A673 (cell line): ENCODE measurements at regions not wholly inside any gene's neighbourhood (a gene's known extent, or its start where the extent isn't known, plus 50 kb on each side); places are given as distances from the start of the nearest gene placed in this dataset.

Source experiments
- BruUV-seq: library from RNA; stranded (reverse); fragments of 400-500 nt; replicated peaks from 2 replicates; lab custom pipeline; 2021; lab: Mats Ljungman, UMichigan
- CTCF ChIA-PET: fragments of 300-600 bp; sonication (Branson Sonifier 250); formaldehyde crosslinking; loops from one replicate; lab custom pipeline; 2022; ENCODE audit warnings: antibody characterized with exemption; lab: Charles Lee
- POLR2A ChIA-PET: fragments of 300-600 bp; sonication (Branson Sonifier 250); formaldehyde crosslinking; loops from one replicate; lab custom pipeline; 2022; ENCODE audit warnings: antibody characterized with exemption; ENCODE audit not compliant: low non-redundant PET; lab: Charles Lee
- DNase-seq: peaks from one replicate; pipeline ENCODE4 v3.0.0-alpha.2; 2015; ENCODE audit warnings: low spot score
- H3K27ac ChIP-seq: fragments of 200-600 bp; sonication (generic); 2 replicates; pipeline ENCODE4 v1.5.1; 2016; ENCODE audit warnings: mixed run types, low read depth, mild to moderate bottlenecking, mixed read lengths, antibody characterized with exemption, low read length; ENCODE audit not compliant: poor library complexity, severe bottlenecking
- H3K27me3 ChIP-seq: fragments of 200-600 bp; sonication (generic); replicated peaks from 2 replicates; pipeline ENCODE4 v1.6.1; 2017; ENCODE audit warnings: mixed run types, low read depth, mild to moderate bottlenecking, mixed read lengths, antibody characterized with exemption, low read length; ENCODE audit not compliant: insufficient read depth, poor library complexity
- H3K36me3 ChIP-seq: fragments of 200-600 bp; sonication (generic); 2 replicates; pipeline ENCODE4 v1.6.1; 2016; ENCODE audit warnings: mixed run types, mild to moderate bottlenecking, mixed read lengths, antibody characterized with exemption, low read length; ENCODE audit not compliant: insufficient read depth, poor library complexity, severe bottlenecking
- H3K4me1 ChIP-seq: fragments of 200-600 bp; sonication (generic); 2 replicates; pipeline ENCODE4 v1.6.1; 2017; ENCODE audit warnings: mixed run types, mild to moderate bottlenecking, mixed read lengths, antibody characterized with exemption, low read length; ENCODE audit not compliant: insufficient read depth, poor library complexity, severe bottlenecking
- H3K4me3 ChIP-seq: fragments of 200-600 bp; sonication (generic); 2 replicates; pipeline ENCODE4 v1.5.1; 2016; ENCODE audit warnings: low read depth, mixed run types, mild to moderate bottlenecking, mixed read lengths, low read length; ENCODE audit not compliant: poor library complexity, severe bottlenecking
- H3K9me3 ChIP-seq: fragments of 200-600 bp; sonication (generic); 2 replicates; pipeline ENCODE4 v1.6.1; 2016; ENCODE audit warnings: mixed run types, low read depth, mild to moderate bottlenecking, mixed read lengths, antibody characterized with exemption, low read length; ENCODE audit not compliant: poor library complexity, severe bottlenecking
- CTCF ChIP-seq: fragments of 300-800, 200-600 bp; sonication (generic); conservative IDR thresholded peaks from 2 replicates; pipeline ENCODE4 v1.5.1; 2017; ENCODE audit warnings: low read depth, mild to moderate bottlenecking, antibody characterized with exemption, low read length, moderate library complexity, mixed read lengths
- EZH2 ChIP-seq: fragments of 200-600 bp; sonication (generic); IDR thresholded peaks from 2 replicates; pipeline ENCODE4 v1.6.1; 2017; ENCODE audit warnings: borderline replicate concordance, low read depth, mild to moderate bottlenecking, mixed read lengths, antibody characterized with exemption, low read length; ENCODE audit not compliant: poor library complexity, severe bottlenecking
- intact Hi-C: fragments of 100-400 bp; cut with micrococcal nuclease; formaldehyde crosslinking; loops from one replicate; pipeline ENCODE4 v1.10.0; 2022; ENCODE audit not compliant: unreplicated experiment

DNA sequence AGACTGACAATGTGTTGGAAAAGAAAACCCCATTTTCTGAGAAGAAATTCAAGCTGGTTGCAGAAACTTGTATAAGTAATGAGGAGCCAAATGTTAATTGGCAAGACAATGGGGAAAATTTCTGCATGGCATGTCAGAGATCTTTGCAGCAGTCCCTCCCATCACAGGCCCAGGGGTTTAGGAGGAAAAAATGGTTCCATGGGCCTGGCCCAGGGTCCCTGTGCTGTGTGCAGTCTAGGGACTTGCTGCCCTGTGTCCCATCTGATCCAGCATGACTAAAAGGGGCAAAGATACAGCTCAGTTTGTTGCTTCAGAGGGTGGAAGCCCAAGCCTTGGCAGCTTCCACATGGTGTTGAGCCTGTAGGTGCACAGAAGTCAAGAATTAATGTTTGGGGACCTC is 440.3 kb upstream of the TPK1 start:
- Histone ChIP-seq H3K4me3 (no peak overlapping the region), H3K36me3 (no peaks in the 10 kb centered on the region), H3K27me3 (no peaks in the 10 kb centered on the region), H3K4me1 (no peaks in the 10 kb centered on the region), H3K27ac (no peak overlapping the region), H3K9me3 (peaks cover 22% of the 10 kb centered on the region)
- no peak for DNase-seq
- ChIA-PET CTCF (no interaction called here), POLR2A (no interaction called here)
- BruUV-seq = no TSS peak
- TF ChIP-seq CTCF (no peak), EZH2 (no peak)
- intact Hi-C loops = no loop called here

DNA sequence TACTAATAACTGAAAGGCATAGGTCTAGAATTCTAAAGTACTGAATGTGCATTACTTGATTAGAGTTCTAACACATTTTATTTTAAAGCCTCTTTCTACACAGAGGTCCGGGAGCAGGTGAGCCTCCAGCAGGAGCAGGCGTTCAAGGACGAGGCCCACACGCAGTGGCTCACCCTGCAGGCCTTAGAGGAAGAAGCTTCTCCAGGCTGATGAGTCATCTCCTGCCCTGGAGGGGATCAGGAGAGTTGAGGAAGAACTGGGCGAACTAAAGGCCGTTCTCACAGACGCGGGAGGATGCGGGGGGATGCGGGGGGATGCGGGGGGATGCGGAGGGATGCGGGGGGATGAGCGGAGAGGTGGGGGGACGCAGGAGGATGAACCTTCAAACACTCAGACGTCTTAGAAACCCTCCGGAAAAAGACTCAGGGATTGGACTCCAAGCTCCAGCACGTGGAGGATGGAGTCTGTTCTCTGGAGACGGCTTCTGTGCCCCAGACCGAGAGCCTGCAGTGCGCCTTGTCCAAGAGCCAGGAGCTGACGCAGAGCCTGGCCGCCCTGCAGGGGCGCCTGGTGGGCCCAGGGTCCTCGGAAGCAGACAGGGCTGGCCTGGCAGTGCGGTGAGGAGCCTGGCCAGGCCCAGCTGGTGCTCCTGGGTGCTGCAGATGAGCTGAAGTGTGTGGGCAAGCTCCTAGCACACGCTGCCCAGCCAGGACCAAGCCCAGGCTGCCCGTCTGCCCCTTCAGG is 433.7 kb upstream of the TPK1 start:
- Histone ChIP-seq H3K4me3 (no peak overlapping the region), H3K27me3 (no peaks in the 10 kb centered on the region), H3K27ac (no peak overlapping the region), H3K9me3 (peaks cover 25% of the 10 kb centered on the region), H3K36me3 (no peaks in the 10 kb centered on the region), H3K4me1 (no peaks in the 10 kb centered on the region)
- CTCF ChIA-PET = no interaction called here
- no peak for TF ChIP-seq CTCF
- TF ChIP-seq EZH2 = no peak
- no peak for DNase-seq
- POLR2A ChIA-PET = no interaction called here
- intact Hi-C loops = no loop called here
- BruUV-seq = no TSS peak

GRCh38 chr7:145265180-145265579 is 429.3 kb upstream of the TPK1 start:
- Histone ChIP-seq H3K27ac (no peak overlapping the region), H3K36me3 (no peaks in the 10 kb centered on the region), H3K4me3 (no peak overlapping the region), H3K27me3 (no peaks in the 10 kb centered on the region), H3K4me1 (no peaks in the 10 kb centered on the region), H3K9me3 (peaks cover 11% of the 10 kb centered on the region)
- no peak for DNase-seq
- TF ChIP-seq EZH2 (no peak), CTCF (no peak)
- ChIA-PET POLR2A (no interaction called here), CTCF (no interaction called here)
- no TSS peak for BruUV-seq
- intact Hi-C loops = no loop called here
